Astrocyte (in vitro differentiated cells and primary cell): ENCODE measurements at regions not wholly inside any gene's neighbourhood (a gene's known extent, or its start where the extent isn't known, plus 50 kb on each side); places are given as distances from the start of the nearest gene placed in this dataset.

Experiments
- DNase-seq: peaks from one replicate; pipeline ENCODE4 v3.0.0-alpha.2; 2010; ENCODE audit warnings: low read depth
- FAIRE-seq: peaks from 2 replicates; lab custom pipeline; 2011; peaks lifted over from hg19 to GRCh38; lab: Jason Lieb, UNC
- H2AFZ ChIP-seq: 2 replicates; pipeline ENCODE4 v1.6.0; 2012; ENCODE audit warnings: low read depth, low read length, inconsistent platforms
- H3K27ac ChIP-seq: 2 replicates; pipeline ENCODE4 v1.5.1; 2011; ENCODE audit warnings: low read depth, low read length, inconsistent platforms
- H3K27me3 ChIP-seq: 2 replicates; pipeline ENCODE4 v1.6.0; 2011; ENCODE audit warnings: low read length, inconsistent platforms; ENCODE audit not compliant: insufficient read depth
- H3K36me3 ChIP-seq: 2 replicates; pipeline ENCODE4 v1.5.1; 2011; ENCODE audit warnings: low read length, inconsistent platforms; ENCODE audit not compliant: insufficient read depth
- H3K4me1 ChIP-seq: 2 replicates; pipeline ENCODE4 v1.5.1; 2011; ENCODE audit warnings: low read length, inconsistent platforms; ENCODE audit not compliant: insufficient read depth
- H3K4me2 ChIP-seq: 2 replicates; pipeline ENCODE4 v1.6.0; 2012; ENCODE audit warnings: low read length, inconsistent platforms
- H3K4me3 ChIP-seq: 2 replicates; pipeline ENCODE4 v1.5.1; 2011; ENCODE audit warnings: low read depth, mild to moderate bottlenecking, low read length, inconsistent platforms; ENCODE audit not compliant: insufficient read depth
- H3K79me2 ChIP-seq: 2 replicates; pipeline ENCODE4 v1.6.0; 2012; ENCODE audit warnings: mild to moderate bottlenecking, low read length, inconsistent platforms; ENCODE audit not compliant: insufficient read depth
- H3K9ac ChIP-seq: 2 replicates; pipeline ENCODE4 v1.6.0; 2012; ENCODE audit warnings: mild to moderate bottlenecking, low read length, inconsistent platforms
- H3K9me3 ChIP-seq: 2 replicates; pipeline ENCODE4 v1.5.1; 2012; ENCODE audit warnings: low read depth, mild to moderate bottlenecking, low read length, inconsistent platforms; ENCODE audit not compliant: insufficient read depth
- H4K20me1 ChIP-seq: 2 replicates; pipeline ENCODE4 v1.6.0; 2012; ENCODE audit warnings: low read length, inconsistent platforms; ENCODE audit not compliant: insufficient read depth
- H3K27ac Mint-ChIP-seq: one replicate; pipeline ENCODE4 v1.8.0; 2021; ENCODE audit warnings: mild to moderate bottlenecking, mixed read lengths; ENCODE audit not compliant: unreplicated experiment
- H3K27me3 Mint-ChIP-seq: one replicate; pipeline ENCODE4 v1.8.0; 2021; ENCODE audit warnings: low read depth, mixed read lengths; ENCODE audit not compliant: unreplicated experiment
- H3K36me3 Mint-ChIP-seq: one replicate; pipeline ENCODE4 v1.8.0; 2021; ENCODE audit warnings: low read depth, mixed read lengths; ENCODE audit not compliant: unreplicated experiment
- H3K4me1 Mint-ChIP-seq: one replicate; pipeline ENCODE4 v1.8.0; 2021; ENCODE audit warnings: low read depth, mixed read lengths; ENCODE audit not compliant: unreplicated experiment
- H3K4me3 Mint-ChIP-seq: one replicate; pipeline ENCODE4 v1.8.0; 2021; ENCODE audit warnings: mild to moderate bottlenecking, moderate library complexity, mixed read lengths; ENCODE audit not compliant: unreplicated experiment
- H3K9me3 Mint-ChIP-seq: one replicate; pipeline ENCODE4 v1.8.0; 2021; ENCODE audit warnings: mild to moderate bottlenecking, mixed read lengths; ENCODE audit not compliant: unreplicated experiment
- CTCF ChIP-seq: IDR thresholded peaks from 2 replicates; pipeline ENCODE4 v1.5.1; 2011; ENCODE audit warnings: low read depth, mild to moderate bottlenecking, inconsistent platforms, low read length, moderate library complexity; ENCODE audit not compliant: insufficient read depth
- EZH2 ChIP-seq: IDR thresholded peaks from 2 replicates; pipeline ENCODE4 v1.6.1; 2012; ENCODE audit warnings: mild to moderate bottlenecking, low read length, inconsistent platforms; ENCODE audit not compliant: insufficient read depth

GRCh38 chr7:53446170-53446569 lies 410.7 kb downstream of the POM121L12 start:
- H3K4me2 ChIP-seq, result no peak overlapping the region
- no peak overlapping the region for H3K4me3 Mint-ChIP-seq
- H3K4me3 ChIP-seq, result no peak overlapping the region
- DNase-seq (no peak), FAIRE-seq (no peak)
- H3K36me3 Mint-ChIP-seq, result no peaks in the 10 kb centered on the region
- H3K9ac ChIP-seq, result no peak overlapping the region
- H3K9me3 Mint-ChIP-seq, result no peaks in the 10 kb centered on the region
- H3K27ac ChIP-seq, result no peak overlapping the region
- H3K36me3 ChIP-seq, result no peaks in the 10 kb centered on the region
- no peaks in the 10 kb centered on the region for H3K9me3 ChIP-seq
- H2AFZ ChIP-seq, result no peak overlapping the region
- no peaks in the 10 kb centered on the region for H3K4me1 ChIP-seq
- no peaks in the 10 kb centered on the region for H3K27me3 Mint-ChIP-seq
- H3K79me2 ChIP-seq, result no peaks in the 10 kb centered on the region
- H3K4me1 Mint-ChIP-seq, result no peaks in the 10 kb centered on the region
- TF ChIP-seq CTCF (no peak), EZH2 (no peak)
- H3K27me3 ChIP-seq, result no peaks in the 10 kb centered on the region
- no peaks in the 10 kb centered on the region for H4K20me1 ChIP-seq
- no peak overlapping the region for H3K27ac Mint-ChIP-seq

GRCh38 chr7:53458636-53459035 lies 423.2 kb downstream of the POM121L12 start:
- H3K4me3 Mint-ChIP-seq, result no peak overlapping the region
- Histone ChIP-seq H3K36me3 (no peaks in the 10 kb centered on the region), H3K9me3 (no peaks in the 10 kb centered on the region), H3K27ac (no peak overlapping the region), H3K27me3 (no peaks in the 10 kb centered on the region), H3K4me3 (no peak overlapping the region), H2AFZ (no peak overlapping the region), H4K20me1 (no peaks in the 10 kb centered on the region), H3K4me2 (no peak overlapping the region), H3K9ac (no peak overlapping the region), H3K4me1 (no peaks in the 10 kb centered on the region), H3K79me2 (no peaks in the 10 kb centered on the region)
- FAIRE-seq, result no peak
- no peak overlapping the region for H3K27ac Mint-ChIP-seq
- H3K36me3 Mint-ChIP-seq, result no peaks in the 10 kb centered on the region
- no peaks in the 10 kb centered on the region for H3K4me1 Mint-ChIP-seq
- no peaks in the 10 kb centered on the region for H3K27me3 Mint-ChIP-seq
- DNase-seq, result no peak
- H3K9me3 Mint-ChIP-seq, result no peaks in the 10 kb centered on the region
- TF ChIP-seq CTCF (no peak), EZH2 (no peak)

GRCh38 chr7:53466371-53466770 lies 430.9 kb downstream of the POM121L12 start:
- H3K36me3 Mint-ChIP-seq, result no peaks in the 10 kb centered on the region

More at GRCh38 chr7:53466371-53466770, 430.9 kb downstream of the POM121L12 start:
- Histone ChIP-seq H3K27ac (no peak overlapping the region), H3K4me1 (no peaks in the 10 kb centered on the region), H3K27me3 (no peaks in the 10 kb centered on the region), H4K20me1 (no peaks in the 10 kb centered on the region), H3K9me3 (no peaks in the 10 kb centered on the region), H3K9ac (no peak overlapping the region), H3K79me2 (no peaks in the 10 kb centered on the region), H3K4me2 (no peak overlapping the region), H3K36me3 (no peaks in the 10 kb centered on the region), H3K4me3 (no peak overlapping the region), H2AFZ (no peak overlapping the region)
- Mint-ChIP-seq H3K4me1 (no peaks in the 10 kb centered on the region), H3K9me3 (peaks cover 4% of the 10 kb centered on the region), H3K27me3 (no peaks in the 10 kb centered on the region), H3K4me3 (no peak overlapping the region), H3K27ac (no peak overlapping the region)
- DNase-seq (no peak), FAIRE-seq (no peak)
- no peak for TF ChIP-seq CTCF
- no peak for TF ChIP-seq EZH2
